HG02571 (cell line): ENCODE measurements at regions not wholly inside any gene's neighbourhood (a gene's known extent, or its start where the extent isn't known, plus 50 kb on each side); places are given as distances from the start of the nearest gene placed in this dataset.

Experiments
- ATAC-seq: cut with Tn5 transposase; IDR thresholded peaks from one replicate; pipeline ENCODE4 v1.9.1; 2021; ENCODE audit warnings: mild to moderate bottlenecking, moderate library complexity; ENCODE audit not compliant: unreplicated experiment

GRCh38 chr5:125399885-125400284 is 653.4 kb upstream of the ZNF608 start:
- no peak for ATAC-seq

GRCh38 chr5:125401724-125402622 is 655.5 kb upstream of the ZNF608 start:
- no peak for ATAC-seq

GRCh38 chr5:125402787-125403186 is 656.3 kb upstream of the ZNF608 start:
- no peak for ATAC-seq

GRCh38 chr5:125404056-125404455 is 657.6 kb upstream of the ZNF608 start:
- ATAC-seq, result no peak

- no peak for ATAC-seq
Observed at GRCh38 chr5:125408448-125409233, 662.2 kb upstream of the ZNF608 start.

- no peak for ATAC-seq
Observed at GRCh38 chr5:125409234-125409860, 662.9 kb upstream of the ZNF608 start.

GRCh38 chr5:125409861-125410536 is 663.6 kb upstream of the ZNF608 start:
- ATAC-seq, result no peak

GRCh38 chr5:125410537-125411070 is 664.2 kb upstream of the ZNF608 start:
- ATAC-seq, result no peak

GRCh38 chr5:125411071-125411743 is 664.8 kb upstream of the ZNF608 start:
- ATAC-seq, result peak; percentile 61

GRCh38 chr5:125411744-125412560 is 665.5 kb upstream of the ZNF608 start:
- ATAC-seq, result peak; percentile 45

GRCh38 chr5:125412561-125413495 is 666.4 kb upstream of the ZNF608 start:
- peak; percentile 49 for ATAC-seq

GRCh38 chr5:125413496-125414274 is 667.2 kb upstream of the ZNF608 start:
- no peak for ATAC-seq

GRCh38 chr5:125415126-125415525 is 668.7 kb upstream of the ZNF608 start:
- ATAC-seq, result no peak

- ATAC-seq, result no peak
Observed at GRCh38 chr5:125416055-125416454, 669.6 kb upstream of the ZNF608 start.

- ATAC-seq, result no peak
Observed at GRCh38 chr5:125421006-125421405, 674.6 kb upstream of the ZNF608 start.

GRCh38 chr5:125422342-125422741 is 675.9 kb upstream of the ZNF608 start:
- no peak for ATAC-seq

- no peak for ATAC-seq
Observed at GRCh38 chr5:125424402-125425141, 678.1 kb upstream of the ZNF608 start.
